Stimulated activated effector memory CD8-positive, alpha-beta T cell treated with anti-CD3 and anti-CD28 coated beads, Interleukin-12 subunit alpha, Interleukin-12 subunit beta, amount 100 ng/mL, for 72 hours (primary cell): ENCODE measurements at regions not wholly inside any gene's neighbourhood (a gene's known extent, or its start where the extent isn't known, plus 50 kb on each side); places are given as distances from the start of the nearest gene placed in this dataset.

Source experiments
- ATAC-seq: fragments of 150-1000 bp; cut with Tn5 transposase; 2 replicates; pipeline ENCODE4 v1.10.0; 2021
- DNase-seq, 2 donors: peaks; one replicate each; pipeline ENCODE4 v3.0.0; 2021 to 2022; ENCODE audit warnings: low spot score in 2 of 2
- H3K27ac Mint-ChIP-seq: one replicate; pipeline ENCODE4 v1.8.0; 2022; ENCODE audit warnings: mild to moderate bottlenecking, mixed read lengths
- H3K36me3 Mint-ChIP-seq: one replicate; pipeline ENCODE4 v1.8.0; 2022; ENCODE audit warnings: mild to moderate bottlenecking, mixed read lengths
- H3K4me1 Mint-ChIP-seq: one replicate; pipeline ENCODE4 v1.8.0; 2022; ENCODE audit warnings: mixed read lengths
- H3K4me3 Mint-ChIP-seq: one replicate; pipeline ENCODE4 v1.8.0; 2022; ENCODE audit warnings: mild to moderate bottlenecking, mixed read lengths
- H3K9me3 Mint-ChIP-seq: one replicate; pipeline ENCODE4 v1.8.0; 2022; ENCODE audit warnings: mixed read lengths

GRCh38 chr5:27594141-27594540 lies 555.8 kb upstream of the CDH9 start:
- H3K4me3 Mint-ChIP-seq = no peak overlapping the region
- H3K4me1 Mint-ChIP-seq = no peaks in the 10 kb centered on the region
- no peak for DNase-seq
- no peaks in the 10 kb centered on the region for H3K36me3 Mint-ChIP-seq
- peaks cover 17% of the 10 kb centered on the region for H3K9me3 Mint-ChIP-seq
- no peak for ATAC-seq
- H3K27ac Mint-ChIP-seq = no peak overlapping the region

- no peak for ATAC-seq
- Mint-ChIP-seq H3K36me3 (no peaks in the 10 kb centered on the region), H3K4me1 (no peaks in the 10 kb centered on the region), H3K27ac (no peak overlapping the region), H3K9me3 (peaks cover 23% of the 10 kb centered on the region), H3K4me3 (no peak overlapping the region)
- no peak for DNase-seq
Observed at GRCh38 chr5:27592231-27592630, 553.8 kb upstream of the CDH9 start.

GRCh38 chr5:27590503-27590902 lies 552.1 kb upstream of the CDH9 start:
- Mint-ChIP-seq H3K4me3 (no peak overlapping the region), H3K27ac (no peak overlapping the region), H3K4me1 (no peaks in the 10 kb centered on the region), H3K9me3 (peaks cover 21% of the 10 kb centered on the region), H3K36me3 (no peaks in the 10 kb centered on the region)
- DNase-seq = no peak
- no peak for ATAC-seq

- no peak for ATAC-seq
- H3K4me1 Mint-ChIP-seq = no peaks in the 10 kb centered on the region
Observed at GRCh38 chr5:27578279-27578678, 539.9 kb upstream of the CDH9 start.

GRCh38 chr5:27571681-27572080 lies 533.3 kb upstream of the CDH9 start:
- Mint-ChIP-seq H3K27ac (no peak overlapping the region), H3K4me3 (no peak overlapping the region), H3K4me1 (no peaks in the 10 kb centered on the region), H3K36me3 (no peaks in the 10 kb centered on the region), H3K9me3 (peaks cover 9% of the 10 kb centered on the region)
- DNase-seq (no peak), ATAC-seq (no peak)

More at GRCh38 chr5:27578279-27578678, 539.9 kb upstream of the CDH9 start:
- no peak for DNase-seq
- Mint-ChIP-seq H3K27ac (no peak overlapping the region), H3K36me3 (no peaks in the 10 kb centered on the region), H3K4me3 (no peak overlapping the region), H3K9me3 (peaks cover 8% of the 10 kb centered on the region)

GRCh38 chr5:27568811-27569210 lies 530.4 kb upstream of the CDH9 start:
- no peak overlapping the region for H3K27ac Mint-ChIP-seq
- ATAC-seq (no peak), DNase-seq (no peak)
- peaks cover 3% of the 10 kb centered on the region for H3K9me3 Mint-ChIP-seq
- no peaks in the 10 kb centered on the region for H3K4me1 Mint-ChIP-seq
- no peaks in the 10 kb centered on the region for H3K36me3 Mint-ChIP-seq
- H3K4me3 Mint-ChIP-seq = no peak overlapping the region

GRCh38 chr5:27561408-27561807 lies 523.0 kb upstream of the CDH9 start:
- no peak overlapping the region for H3K27ac Mint-ChIP-seq
- no peak overlapping the region for H3K4me3 Mint-ChIP-seq
- H3K36me3 Mint-ChIP-seq = no peaks in the 10 kb centered on the region
- no peak for ATAC-seq
- peaks cover 12% of the 10 kb centered on the region for H3K9me3 Mint-ChIP-seq
- DNase-seq = no peak
- H3K4me1 Mint-ChIP-seq = no peaks in the 10 kb centered on the region

- peaks cover 22% of the 10 kb centered on the region for H3K9me3 Mint-ChIP-seq
- no peak overlapping the region for H3K4me3 Mint-ChIP-seq
- no peaks in the 10 kb centered on the region for H3K36me3 Mint-ChIP-seq
- no peak for DNase-seq
- no peaks in the 10 kb centered on the region for H3K4me1 Mint-ChIP-seq
- no peak overlapping the region for H3K27ac Mint-ChIP-seq
- no peak for ATAC-seq
Observed at GRCh38 chr5:27548484-27548883, 510.1 kb upstream of the CDH9 start.

GRCh38 chr5:27535031-27535557 lies 496.7 kb upstream of the CDH9 start:
- no peak for DNase-seq
- Mint-ChIP-seq H3K9me3 (peaks cover 23% of the 10 kb centered on the region), H3K4me1 (no peaks in the 10 kb centered on the region), H3K4me3 (no peak overlapping the region), H3K36me3 (no peaks in the 10 kb centered on the region), H3K27ac (no peak overlapping the region)
- no peak for ATAC-seq

- H3K27ac Mint-ChIP-seq = no peak overlapping the region
- H3K4me1 Mint-ChIP-seq = no peaks in the 10 kb centered on the region
- no peak overlapping the region for H3K4me3 Mint-ChIP-seq
- ATAC-seq (no peak), DNase-seq (no peak)
- H3K9me3 Mint-ChIP-seq = peaks cover 27% of the 10 kb centered on the region
- H3K36me3 Mint-ChIP-seq = no peaks in the 10 kb centered on the region
Observed at GRCh38 chr5:27532305-27532704, 493.9 kb upstream of the CDH9 start.

GRCh38 chr5:27524515-27524914 lies 486.1 kb upstream of the CDH9 start:
- Mint-ChIP-seq H3K27ac (no peak overlapping the region), H3K4me1 (no peaks in the 10 kb centered on the region), H3K4me3 (no peak overlapping the region), H3K36me3 (no peaks in the 10 kb centered on the region), H3K9me3 (peaks cover 24% of the 10 kb centered on the region)
- DNase-seq (no peak), ATAC-seq (no peak)

GRCh38 chr5:27523629-27524028 lies 485.2 kb upstream of the CDH9 start:
- no peaks in the 10 kb centered on the region for H3K4me1 Mint-ChIP-seq
- DNase-seq (no peak), ATAC-seq (no peak)
- H3K36me3 Mint-ChIP-seq = no peaks in the 10 kb centered on the region
- H3K9me3 Mint-ChIP-seq = peaks cover 22% of the 10 kb centered on the region
- H3K4me3 Mint-ChIP-seq = no peak overlapping the region
- H3K27ac Mint-ChIP-seq = no peak overlapping the region

- ATAC-seq (no peak), DNase-seq (no peak)
- no peak overlapping the region for H3K27ac Mint-ChIP-seq
- no peak overlapping the region for H3K4me3 Mint-ChIP-seq
- no peaks in the 10 kb centered on the region for H3K4me1 Mint-ChIP-seq
- H3K36me3 Mint-ChIP-seq = no peaks in the 10 kb centered on the region
- H3K9me3 Mint-ChIP-seq = peaks cover 25% of the 10 kb centered on the region
Observed at GRCh38 chr5:27516437-27516836, 478.1 kb upstream of the CDH9 start.

GRCh38 chr5:27511061-27511460 lies 472.7 kb upstream of the CDH9 start:
- H3K27ac Mint-ChIP-seq = no peak overlapping the region
- no peak for DNase-seq
- no peak overlapping the region for H3K4me3 Mint-ChIP-seq

GRCh38 chr5:27503813-27504212 lies 465.4 kb upstream of the CDH9 start:
- DNase-seq = no peak
- H3K9me3 Mint-ChIP-seq = peaks cover 24% of the 10 kb centered on the region
- no peak overlapping the region for H3K4me3 Mint-ChIP-seq
- H3K4me1 Mint-ChIP-seq = no peaks in the 10 kb centered on the region
- H3K27ac Mint-ChIP-seq = no peak overlapping the region
- no peak for ATAC-seq
- H3K36me3 Mint-ChIP-seq = no peaks in the 10 kb centered on the region

More at GRCh38 chr5:27511061-27511460, 472.7 kb upstream of the CDH9 start:
- H3K36me3 Mint-ChIP-seq = no peaks in the 10 kb centered on the region
- no peaks in the 10 kb centered on the region for H3K4me1 Mint-ChIP-seq
- H3K9me3 Mint-ChIP-seq = peaks cover 21% of the 10 kb centered on the region
- no peak for ATAC-seq

GRCh38 chr5:27502236-27502635 lies 463.9 kb upstream of the CDH9 start:
- no peak for DNase-seq
- no peak for ATAC-seq
- Mint-ChIP-seq H3K4me3 (no peak overlapping the region), H3K36me3 (no peaks in the 10 kb centered on the region), H3K9me3 (peaks cover 24% of the 10 kb centered on the region), H3K27ac (no peak overlapping the region), H3K4me1 (no peaks in the 10 kb centered on the region)

- no peak overlapping the region for H3K4me3 Mint-ChIP-seq
- H3K4me1 Mint-ChIP-seq = no peaks in the 10 kb centered on the region
- DNase-seq (no peak), ATAC-seq (no peak)
- no peaks in the 10 kb centered on the region for H3K36me3 Mint-ChIP-seq
- H3K9me3 Mint-ChIP-seq = peaks cover 17% of the 10 kb centered on the region
- H3K27ac Mint-ChIP-seq = no peak overlapping the region
Observed at GRCh38 chr5:27497491-27497890, 459.1 kb upstream of the CDH9 start.
